Fibroblast of lung (primary cell): ENCODE measurements at regions not wholly inside any gene's neighbourhood (a gene's known extent, or its start where the extent isn't known, plus 50 kb on each side); places are given as distances from the start of the nearest gene placed in this dataset.

Source experiments
- EZH2 ChIP-seq: IDR thresholded peaks from 2 replicates; pipeline ENCODE4 v1.5.1; 2012; ENCODE audit warnings: low read length, control low read depth, mild to moderate bottlenecking; ENCODE audit errors: missing control alignments
- TF ChIP-seq, protein P1 (sequence below), 2 donors: IDR thresholded peaks in 1 of 2; conservative IDR thresholded peaks in 1 of 2; 1 replicate in 1 of 2; 2 replicates in 1 of 2; pipeline ENCODE4 v1.5.1; 2011 to 2012; ENCODE audit warnings: low read length in 2 of 2, control low read depth in 1 of 2, inconsistent platforms in 1 of 2, low read depth in 1 of 2, mild to moderate bottlenecking in 1 of 2

DNA sequence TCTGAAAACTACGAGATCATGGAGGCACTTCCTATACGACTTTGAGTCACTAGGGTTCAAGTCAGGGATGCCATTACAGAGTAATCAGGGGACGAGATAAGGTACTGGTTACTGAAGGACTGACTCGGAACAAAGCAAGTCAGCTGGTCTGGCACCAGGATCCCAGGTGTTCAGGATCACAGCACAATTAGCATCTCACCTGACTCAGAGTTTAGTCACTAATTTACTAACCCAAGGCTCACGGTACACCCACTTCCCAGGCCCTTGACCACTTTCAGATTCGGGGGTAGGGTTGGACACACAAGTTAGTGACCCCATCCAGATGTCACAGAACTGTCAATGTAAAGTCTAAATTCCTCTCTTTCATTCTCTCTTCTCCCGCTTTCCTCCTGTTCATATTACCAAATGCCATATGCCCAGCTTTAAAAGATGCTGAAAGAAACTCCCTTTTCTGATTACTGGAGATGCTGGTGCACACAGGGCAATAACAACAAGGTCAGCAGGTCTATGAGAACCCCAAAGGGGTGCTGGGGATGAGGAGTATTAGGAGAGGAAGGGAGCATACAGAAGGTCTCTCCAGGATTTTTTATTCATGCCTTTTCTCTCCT lies 657.8 kb downstream of the TLE1 start:
- TF ChIP-seq, protein P1, sequence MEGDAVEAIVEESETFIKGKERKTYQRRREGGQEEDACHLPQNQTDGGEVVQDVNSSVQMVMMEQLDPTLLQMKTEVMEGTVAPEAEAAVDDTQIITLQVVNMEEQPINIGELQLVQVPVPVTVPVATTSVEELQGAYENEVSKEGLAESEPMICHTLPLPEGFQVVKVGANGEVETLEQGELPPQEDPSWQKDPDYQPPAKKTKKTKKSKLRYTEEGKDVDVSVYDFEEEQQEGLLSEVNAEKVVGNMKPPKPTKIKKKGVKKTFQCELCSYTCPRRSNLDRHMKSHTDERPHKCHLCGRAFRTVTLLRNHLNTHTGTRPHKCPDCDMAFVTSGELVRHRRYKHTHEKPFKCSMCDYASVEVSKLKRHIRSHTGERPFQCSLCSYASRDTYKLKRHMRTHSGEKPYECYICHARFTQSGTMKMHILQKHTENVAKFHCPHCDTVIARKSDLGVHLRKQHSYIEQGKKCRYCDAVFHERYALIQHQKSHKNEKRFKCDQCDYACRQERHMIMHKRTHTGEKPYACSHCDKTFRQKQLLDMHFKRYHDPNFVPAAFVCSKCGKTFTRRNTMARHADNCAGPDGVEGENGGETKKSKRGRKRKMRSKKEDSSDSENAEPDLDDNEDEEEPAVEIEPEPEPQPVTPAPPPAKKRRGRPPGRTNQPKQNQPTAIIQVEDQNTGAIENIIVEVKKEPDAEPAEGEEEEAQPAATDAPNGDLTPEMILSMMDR (conservative IDR thresholded peaks at IDR 0.05 in 1 of 2, IDR thresholded peaks at IDR 0.05 in 1 of 2; ENCODE audit: low read depth in 1 of 2, low read length in 2 of 2) = no peak
- TF ChIP-seq EZH2 = no peak
